ENCODE measurements at regions not wholly inside any gene's neighbourhood (a gene's known extent, or its start where the extent isn't known, plus 50 kb on each side); places are given as distances from the start of the nearest gene placed in this dataset.

DNA sequence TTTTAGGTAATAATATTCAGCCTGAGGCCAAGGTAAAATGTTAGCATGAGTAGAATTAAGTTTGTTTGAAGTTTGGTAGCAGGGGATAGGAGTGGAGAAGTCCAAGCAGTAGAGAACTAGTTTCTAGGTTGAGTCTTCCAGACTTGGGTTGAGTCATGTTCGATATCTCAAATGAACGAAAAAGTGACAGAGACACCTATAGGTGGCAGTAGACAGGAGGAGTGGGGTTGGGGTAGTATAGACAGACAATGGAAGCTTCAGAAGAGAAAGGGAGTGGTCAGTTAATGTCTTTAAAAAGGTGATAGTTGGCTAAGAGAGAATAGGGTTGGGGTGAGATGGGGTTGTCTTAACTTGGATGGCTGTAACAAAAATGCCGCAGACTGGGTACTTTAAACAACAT lies 58.7 kb upstream of the EMCN start:
- TF ChIP-seq HMGXB4 (CRISPR knock-in tag; IDR thresholded peaks at IDR 0.05) (no peak), NFE2L1 (CRISPR knock-in tag; IDR thresholded peaks at IDR 0.05) (no peak), CREB1 (CRISPR knock-in tag; IDR thresholded peaks at IDR 0.05) (no peak), NFYB (CRISPR knock-in tag; conservative IDR thresholded peaks at IDR 0.05; ENCODE audit: low read depth) (no peak)
- TF ChIP-seq, protein P1, sequence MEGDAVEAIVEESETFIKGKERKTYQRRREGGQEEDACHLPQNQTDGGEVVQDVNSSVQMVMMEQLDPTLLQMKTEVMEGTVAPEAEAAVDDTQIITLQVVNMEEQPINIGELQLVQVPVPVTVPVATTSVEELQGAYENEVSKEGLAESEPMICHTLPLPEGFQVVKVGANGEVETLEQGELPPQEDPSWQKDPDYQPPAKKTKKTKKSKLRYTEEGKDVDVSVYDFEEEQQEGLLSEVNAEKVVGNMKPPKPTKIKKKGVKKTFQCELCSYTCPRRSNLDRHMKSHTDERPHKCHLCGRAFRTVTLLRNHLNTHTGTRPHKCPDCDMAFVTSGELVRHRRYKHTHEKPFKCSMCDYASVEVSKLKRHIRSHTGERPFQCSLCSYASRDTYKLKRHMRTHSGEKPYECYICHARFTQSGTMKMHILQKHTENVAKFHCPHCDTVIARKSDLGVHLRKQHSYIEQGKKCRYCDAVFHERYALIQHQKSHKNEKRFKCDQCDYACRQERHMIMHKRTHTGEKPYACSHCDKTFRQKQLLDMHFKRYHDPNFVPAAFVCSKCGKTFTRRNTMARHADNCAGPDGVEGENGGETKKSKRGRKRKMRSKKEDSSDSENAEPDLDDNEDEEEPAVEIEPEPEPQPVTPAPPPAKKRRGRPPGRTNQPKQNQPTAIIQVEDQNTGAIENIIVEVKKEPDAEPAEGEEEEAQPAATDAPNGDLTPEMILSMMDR (IDR thresholded peaks at IDR 0.05) = no peak
